Nephron progenitor cell (in vitro differentiated cells): ENCODE measurements at regions not wholly inside any gene's neighbourhood (a gene's known extent, or its start where the extent isn't known, plus 50 kb on each side); places are given as distances from the start of the nearest gene placed in this dataset.

Experiments used
- DNase-seq: peaks from one replicate; pipeline ENCODE4 v3.0.0; 2021
- H3K27ac Mint-ChIP-seq: 2 replicates; pipeline ENCODE4 v1.8.0; 2021; ENCODE audit warnings: mild to moderate bottlenecking, moderate library complexity, mixed read lengths
- H3K27me3 Mint-ChIP-seq: 2 replicates; pipeline ENCODE4 v1.8.0; 2021; ENCODE audit warnings: mild to moderate bottlenecking, low read depth, mixed read lengths; ENCODE audit not compliant: poor library complexity
- H3K36me3 Mint-ChIP-seq: 2 replicates; pipeline ENCODE4 v1.8.0; 2021; ENCODE audit warnings: low read depth, mixed read lengths
- H3K4me1 Mint-ChIP-seq: 2 replicates; pipeline ENCODE4 v1.8.0; 2021; ENCODE audit warnings: mixed read lengths
- H3K4me3 Mint-ChIP-seq: 2 replicates; pipeline ENCODE4 v1.8.0; 2021; ENCODE audit warnings: mild to moderate bottlenecking, moderate library complexity, mixed read lengths
- H3K9me3 Mint-ChIP-seq: 2 replicates; pipeline ENCODE4 v1.8.0; 2021; ENCODE audit warnings: mild to moderate bottlenecking, moderate library complexity, mixed read lengths
- TF ChIP-seq, protein P1 (sequence below): fragments of 200-600 bp; sonication (generic); IDR thresholded peaks from 2 replicates; pipeline ENCODE4 v1.5.0; 2021; ENCODE audit warnings: antibody characterized with exemption

DNA sequence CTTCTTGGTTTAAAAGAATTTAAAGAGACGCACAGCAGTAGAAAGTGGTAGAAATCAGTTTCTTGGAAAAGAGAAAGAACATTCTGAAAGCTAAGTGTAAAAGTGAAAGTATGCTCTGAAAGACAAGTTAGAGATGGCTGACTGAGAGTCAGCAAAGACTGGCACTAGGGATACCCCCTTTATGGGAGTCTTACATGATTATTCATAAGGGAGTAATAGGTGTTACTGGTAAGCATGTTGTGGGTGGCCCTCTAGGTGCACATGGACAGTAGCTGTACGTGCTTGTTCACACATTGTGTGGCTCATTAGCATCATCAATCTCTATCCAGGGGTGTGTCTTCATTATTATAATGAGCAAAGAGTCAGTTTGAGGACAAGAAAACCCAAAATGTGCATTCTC is 816.2 kb downstream of the CBLN2 start:
- no peak overlapping the region for H3K4me3 Mint-ChIP-seq
- no peak overlapping the region for H3K27ac Mint-ChIP-seq
- no peaks in the 10 kb centered on the region for H3K9me3 Mint-ChIP-seq
- H3K36me3 Mint-ChIP-seq, result no peaks in the 10 kb centered on the region
- DNase-seq, result no peak
- H3K27me3 Mint-ChIP-seq, result no peaks in the 10 kb centered on the region
- H3K4me1 Mint-ChIP-seq, result no peaks in the 10 kb centered on the region
- TF ChIP-seq, protein P1, sequence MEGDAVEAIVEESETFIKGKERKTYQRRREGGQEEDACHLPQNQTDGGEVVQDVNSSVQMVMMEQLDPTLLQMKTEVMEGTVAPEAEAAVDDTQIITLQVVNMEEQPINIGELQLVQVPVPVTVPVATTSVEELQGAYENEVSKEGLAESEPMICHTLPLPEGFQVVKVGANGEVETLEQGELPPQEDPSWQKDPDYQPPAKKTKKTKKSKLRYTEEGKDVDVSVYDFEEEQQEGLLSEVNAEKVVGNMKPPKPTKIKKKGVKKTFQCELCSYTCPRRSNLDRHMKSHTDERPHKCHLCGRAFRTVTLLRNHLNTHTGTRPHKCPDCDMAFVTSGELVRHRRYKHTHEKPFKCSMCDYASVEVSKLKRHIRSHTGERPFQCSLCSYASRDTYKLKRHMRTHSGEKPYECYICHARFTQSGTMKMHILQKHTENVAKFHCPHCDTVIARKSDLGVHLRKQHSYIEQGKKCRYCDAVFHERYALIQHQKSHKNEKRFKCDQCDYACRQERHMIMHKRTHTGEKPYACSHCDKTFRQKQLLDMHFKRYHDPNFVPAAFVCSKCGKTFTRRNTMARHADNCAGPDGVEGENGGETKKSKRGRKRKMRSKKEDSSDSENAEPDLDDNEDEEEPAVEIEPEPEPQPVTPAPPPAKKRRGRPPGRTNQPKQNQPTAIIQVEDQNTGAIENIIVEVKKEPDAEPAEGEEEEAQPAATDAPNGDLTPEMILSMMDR, result no peak

DNA sequence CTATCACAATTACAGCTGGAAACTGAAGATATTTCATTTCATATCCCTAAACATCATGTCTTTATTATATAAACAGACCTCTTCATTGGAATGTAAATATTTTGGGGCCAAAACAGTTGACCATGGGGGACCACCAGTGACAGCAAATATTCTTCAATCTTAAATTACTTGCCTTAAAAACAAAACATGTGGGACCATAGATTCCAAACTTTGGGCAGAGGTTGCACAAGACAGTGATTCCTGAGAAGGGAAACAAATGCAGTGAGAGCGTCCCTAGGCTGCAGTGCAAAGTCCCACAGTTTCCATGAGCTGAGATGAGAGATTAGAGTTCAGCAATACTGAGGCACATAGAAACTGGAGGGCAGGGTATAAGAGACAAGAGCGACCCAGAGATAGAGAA is 818.9 kb downstream of the CBLN2 start:
- no peaks in the 10 kb centered on the region for H3K4me1 Mint-ChIP-seq
- no peak for DNase-seq
- no peak overlapping the region for H3K4me3 Mint-ChIP-seq
- TF ChIP-seq, protein P1, result no peak
- no peaks in the 10 kb centered on the region for H3K36me3 Mint-ChIP-seq
- H3K27me3 Mint-ChIP-seq, result no peaks in the 10 kb centered on the region
- no peak overlapping the region for H3K27ac Mint-ChIP-seq
- no peaks in the 10 kb centered on the region for H3K9me3 Mint-ChIP-seq

DNA sequence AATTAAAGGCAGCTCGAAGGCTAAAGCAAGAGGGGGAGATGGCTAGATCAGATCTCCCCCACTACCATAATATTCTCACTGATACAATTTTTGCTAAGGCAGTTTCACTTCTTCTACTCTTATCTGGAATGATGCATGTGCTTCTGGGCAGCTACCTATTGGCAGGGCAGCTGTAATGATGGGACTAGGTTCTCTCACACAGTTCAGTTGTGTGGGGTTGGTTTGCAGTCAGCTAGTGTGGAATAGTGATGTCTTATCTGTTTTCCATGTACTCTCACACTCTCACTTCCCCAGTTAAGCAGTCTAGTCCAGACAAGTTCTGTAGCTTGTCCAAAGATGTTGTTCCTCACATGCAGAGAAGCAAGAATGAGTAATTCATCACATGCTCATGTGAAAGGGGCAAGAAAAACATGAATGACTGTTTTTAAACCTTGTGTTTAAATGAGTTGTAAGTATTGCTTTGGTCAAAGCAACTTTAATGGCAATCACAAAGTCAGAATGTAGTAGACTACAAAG is 836.1 kb downstream of the CBLN2 start:
- Mint-ChIP-seq H3K27me3 (peaks cover 3% of the 10 kb centered on the region), H3K9me3 (no peaks in the 10 kb centered on the region), H3K36me3 (no peaks in the 10 kb centered on the region), H3K27ac (no peak overlapping the region), H3K4me3 (no peak overlapping the region), H3K4me1 (no peaks in the 10 kb centered on the region)
- DNase-seq, result no peak
- TF ChIP-seq, protein P1, result no peak

DNA sequence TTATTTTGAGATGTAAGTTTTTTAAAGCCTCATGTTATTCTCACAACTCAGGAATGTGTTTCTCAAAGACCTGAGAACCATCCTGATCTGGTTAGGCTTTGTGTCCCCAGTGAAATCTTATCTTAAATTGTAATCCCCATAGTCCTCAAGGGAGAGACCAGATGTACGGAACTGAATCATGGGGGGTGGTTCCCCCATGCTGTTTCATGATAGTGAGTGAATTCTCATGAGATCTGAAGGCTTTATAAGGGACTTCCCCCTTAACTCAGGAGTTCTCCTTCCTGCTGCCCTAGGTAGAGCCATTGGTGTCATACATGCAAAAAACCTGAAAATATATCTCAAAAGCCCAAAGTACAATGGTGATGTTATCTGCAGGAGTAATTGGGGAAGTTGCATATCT is 836.7 kb downstream of the CBLN2 start:
- no peaks in the 10 kb centered on the region for H3K36me3 Mint-ChIP-seq
- DNase-seq, result no peak
- no peaks in the 10 kb centered on the region for H3K4me1 Mint-ChIP-seq
- H3K27ac Mint-ChIP-seq, result no peak overlapping the region
- no peak overlapping the region for H3K4me3 Mint-ChIP-seq
- no peaks in the 10 kb centered on the region for H3K9me3 Mint-ChIP-seq
- H3K27me3 Mint-ChIP-seq, result peaks cover 2% of the 10 kb centered on the region
- TF ChIP-seq, protein P1, result no peak

DNA sequence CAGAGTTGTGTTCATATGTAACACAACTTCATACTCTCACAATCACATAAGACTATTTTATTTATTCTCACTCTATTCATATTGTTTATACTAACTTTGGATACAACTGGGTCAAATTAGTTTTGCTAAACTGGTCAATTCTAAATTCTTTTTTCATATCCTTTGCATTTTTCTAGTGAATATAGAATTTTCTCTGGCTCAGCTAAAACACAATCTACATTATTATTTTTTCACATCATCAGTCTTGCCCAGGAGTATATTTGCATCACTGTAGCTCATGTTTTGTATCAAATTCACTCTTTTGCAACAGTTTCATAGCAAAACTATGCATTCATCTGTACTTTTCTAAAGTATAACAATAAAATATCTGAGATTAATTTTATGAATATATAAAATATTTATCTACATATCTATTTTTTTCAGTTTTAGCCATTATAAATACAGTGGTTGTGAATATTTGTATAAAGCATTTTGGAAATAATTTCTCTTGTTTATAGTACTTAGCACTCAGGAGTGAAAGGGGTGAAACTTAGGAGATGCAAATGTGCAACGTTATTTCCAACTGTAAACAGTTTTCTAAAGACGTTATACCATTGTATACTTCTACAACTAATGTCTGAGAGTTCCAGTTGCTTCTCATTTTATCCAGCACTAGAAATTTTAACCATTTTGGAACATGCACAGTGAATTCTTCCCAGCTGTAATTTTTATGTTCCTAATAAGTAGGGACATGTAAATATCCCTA is 854.6 kb downstream of the CBLN2 start:
- H3K27me3 Mint-ChIP-seq, result peaks cover 3% of the 10 kb centered on the region
- TF ChIP-seq, protein P1, result no peak
- H3K27ac Mint-ChIP-seq, result no peak overlapping the region

DNA sequence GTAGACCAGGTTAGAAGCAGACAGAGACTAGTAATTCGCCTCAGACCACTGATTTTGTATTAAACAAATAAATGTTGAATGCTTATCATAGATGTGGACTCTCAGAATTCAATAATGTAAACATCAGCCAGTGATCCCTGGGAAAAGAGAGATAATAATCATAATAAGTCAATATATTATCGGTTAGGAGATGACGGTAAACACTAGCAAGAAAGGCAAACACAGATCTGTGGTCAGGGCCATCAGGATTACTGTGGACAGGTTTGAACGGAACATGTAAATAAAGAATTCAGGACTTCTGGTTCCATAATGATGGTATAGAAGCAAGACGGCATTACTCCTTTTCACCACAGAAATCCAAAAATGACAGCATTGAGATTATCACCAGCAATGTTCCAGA is 861.6 kb downstream of the CBLN2 start:
- no peaks in the 10 kb centered on the region for H3K27me3 Mint-ChIP-seq
- peaks cover 20% of the 10 kb centered on the region for H3K9me3 Mint-ChIP-seq
- TF ChIP-seq, protein P1, result no peak
- no peaks in the 10 kb centered on the region for H3K36me3 Mint-ChIP-seq
- DNase-seq, result no peak
- H3K4me3 Mint-ChIP-seq, result no peak overlapping the region
- H3K27ac Mint-ChIP-seq, result no peak overlapping the region
- H3K4me1 Mint-ChIP-seq, result no peaks in the 10 kb centered on the region

More for the DNA sequence above, 854.6 kb downstream of the CBLN2 start:
- Mint-ChIP-seq H3K4me3 (no peak overlapping the region), H3K4me1 (no peaks in the 10 kb centered on the region), H3K9me3 (peaks cover 3% of the 10 kb centered on the region), H3K36me3 (no peaks in the 10 kb centered on the region)
- no peak for DNase-seq
